GM21619 (cell line): ENCODE measurements at regions not wholly inside any gene's neighbourhood (a gene's known extent, or its start where the extent isn't known, plus 50 kb on each side); places are given as distances from the start of the nearest gene placed in this dataset.

ENCODE experiments used
- ATAC-seq: cut with Tn5 transposase; IDR thresholded peaks from one replicate; pipeline ENCODE4 v1.9.1; 2021; ENCODE audit not compliant: unreplicated experiment

GRCh38 chr3:192079098-192079497 lies 618.1 kb downstream of the PYDC2 start:
- no peak for ATAC-seq

GRCh38 chr3:192080336-192080735 lies 619.4 kb downstream of the PYDC2 start:
- no peak for ATAC-seq

- ATAC-seq, result peak; percentile 96
Observed at GRCh38 chr3:192082730-192083660, 622.0 kb downstream of the PYDC2 start.
